ENCODE measurements at regions not wholly inside any gene's neighbourhood (a gene's known extent, or its start where the extent isn't known, plus 50 kb on each side); places are given as distances from the start of the nearest gene placed in this dataset.

DNA sequence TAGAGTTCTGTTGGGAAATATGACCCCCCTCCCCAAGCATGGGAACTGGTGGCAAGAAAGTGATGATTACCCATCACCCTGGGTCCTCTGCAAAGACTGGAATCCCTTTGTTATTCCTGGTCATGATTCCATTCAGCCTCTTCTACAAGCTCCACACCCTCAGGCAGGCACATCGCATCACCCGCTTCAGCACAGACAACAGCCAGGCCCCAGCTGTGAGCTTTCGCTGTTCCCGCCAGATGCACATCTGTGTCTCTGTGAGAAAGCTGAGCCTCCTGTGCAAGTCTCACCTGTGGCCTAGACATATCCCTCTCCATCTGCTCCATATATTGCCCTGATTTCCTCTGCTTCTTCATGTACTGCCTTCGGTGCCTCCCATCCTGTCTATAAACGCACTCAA is 368.0 kb upstream of the RAB6C start:
- TF ChIP-seq, protein P1, sequence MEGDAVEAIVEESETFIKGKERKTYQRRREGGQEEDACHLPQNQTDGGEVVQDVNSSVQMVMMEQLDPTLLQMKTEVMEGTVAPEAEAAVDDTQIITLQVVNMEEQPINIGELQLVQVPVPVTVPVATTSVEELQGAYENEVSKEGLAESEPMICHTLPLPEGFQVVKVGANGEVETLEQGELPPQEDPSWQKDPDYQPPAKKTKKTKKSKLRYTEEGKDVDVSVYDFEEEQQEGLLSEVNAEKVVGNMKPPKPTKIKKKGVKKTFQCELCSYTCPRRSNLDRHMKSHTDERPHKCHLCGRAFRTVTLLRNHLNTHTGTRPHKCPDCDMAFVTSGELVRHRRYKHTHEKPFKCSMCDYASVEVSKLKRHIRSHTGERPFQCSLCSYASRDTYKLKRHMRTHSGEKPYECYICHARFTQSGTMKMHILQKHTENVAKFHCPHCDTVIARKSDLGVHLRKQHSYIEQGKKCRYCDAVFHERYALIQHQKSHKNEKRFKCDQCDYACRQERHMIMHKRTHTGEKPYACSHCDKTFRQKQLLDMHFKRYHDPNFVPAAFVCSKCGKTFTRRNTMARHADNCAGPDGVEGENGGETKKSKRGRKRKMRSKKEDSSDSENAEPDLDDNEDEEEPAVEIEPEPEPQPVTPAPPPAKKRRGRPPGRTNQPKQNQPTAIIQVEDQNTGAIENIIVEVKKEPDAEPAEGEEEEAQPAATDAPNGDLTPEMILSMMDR (IDR thresholded peaks at IDR 0.05): no peak
- no peak for TF ChIP-seq EP300 (IDR thresholded peaks at IDR 0.05)

Measured in ovary (tissue), 3 donors.